Adipocyte (in vitro differentiated cells): ENCODE measurements at regions not wholly inside any gene's neighbourhood (a gene's known extent, or its start where the extent isn't known, plus 50 kb on each side); places are given as distances from the start of the nearest gene placed in this dataset.

Experiments used
- DNase-seq: peaks from one replicate; pipeline ENCODE4 v3.0.0-alpha.2; 2015; ENCODE audit warnings: low read depth
- H3K27me3 ChIP-seq: replicated peaks from 2 replicates; pipeline ENCODE4 v1.7.0; 2013; ENCODE audit warnings: mild to moderate bottlenecking, low read length, moderate library complexity; ENCODE audit not compliant: control insufficient read depth, insufficient read depth
- H3K36me3 ChIP-seq: 2 replicates; pipeline ENCODE4 v1.7.0; 2013; ENCODE audit warnings: low read length, mild to moderate bottlenecking, moderate library complexity; ENCODE audit not compliant: control insufficient read depth, insufficient read depth, severe bottlenecking
- H3K4me1 ChIP-seq: 2 replicates; pipeline ENCODE4 v1.7.0; 2013; ENCODE audit warnings: mild to moderate bottlenecking, low read length, moderate library complexity; ENCODE audit not compliant: control insufficient read depth, insufficient read depth
- H3K4me3 ChIP-seq: 2 replicates; pipeline ENCODE4 v1.7.0; 2013; ENCODE audit warnings: mild to moderate bottlenecking, low read length, moderate library complexity
- H3K9ac ChIP-seq: 2 replicates; pipeline ENCODE4 v1.7.0; 2013; ENCODE audit warnings: mild to moderate bottlenecking, low read length, moderate library complexity
- H3K9me3 ChIP-seq: 2 replicates; pipeline ENCODE4 v1.7.0; 2013; ENCODE audit warnings: mild to moderate bottlenecking, low read length, moderate library complexity; ENCODE audit not compliant: control insufficient read depth

DNA sequence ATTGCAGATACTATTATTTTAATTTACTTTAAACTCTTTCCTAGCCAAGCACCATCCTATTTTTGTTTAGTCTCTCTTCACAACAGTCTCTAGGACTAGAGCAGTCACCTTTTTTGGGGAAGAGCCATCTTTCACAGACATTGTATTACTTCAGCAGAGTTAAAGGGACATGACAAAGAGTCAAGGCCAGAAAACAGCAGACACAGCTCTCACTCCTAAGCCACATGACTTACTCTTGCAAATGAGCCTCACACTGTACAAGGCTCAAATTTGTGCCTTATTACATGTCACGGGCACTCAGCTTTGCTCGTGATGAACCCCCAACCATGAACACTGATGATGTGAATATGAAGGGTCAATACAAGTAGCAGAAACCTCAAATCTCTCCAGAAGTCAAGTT is 104.3 kb downstream of the ZNF608 start:
- H3K27me3 ChIP-seq: no peaks in the 10 kb centered on the region
- H3K4me3 ChIP-seq: no peak overlapping the region
- no peak for DNase-seq
- H3K36me3 ChIP-seq: peaks cover 38% of the 10 kb centered on the region
- no peaks in the 10 kb centered on the region for H3K4me1 ChIP-seq
- no peak overlapping the region for H3K9ac ChIP-seq
- no peaks in the 10 kb centered on the region for H3K9me3 ChIP-seq

GRCh38 chr5:124641154-124641792 is 105.2 kb downstream of the ZNF608 start:
- H3K4me1 ChIP-seq: no peaks in the 10 kb centered on the region
- H3K27me3 ChIP-seq: no peaks in the 10 kb centered on the region
- H3K9me3 ChIP-seq: no peaks in the 10 kb centered on the region
- no peak overlapping the region for H3K4me3 ChIP-seq
- H3K36me3 ChIP-seq: peaks cover 34% of the 10 kb centered on the region
- DNase-seq: no peak
- no peak overlapping the region for H3K9ac ChIP-seq

- no peak for DNase-seq
- no peaks in the 10 kb centered on the region for H3K27me3 ChIP-seq
- H3K36me3 ChIP-seq: peaks cover 33% of the 10 kb centered on the region
Measured at GRCh38 chr5:124639095-124639665, 107.3 kb downstream of the ZNF608 start.

GRCh38 chr5:124637011-124637410 is 109.4 kb downstream of the ZNF608 start:
- DNase-seq: no peak
- Histone ChIP-seq H3K36me3 (peaks cover 22% of the 10 kb centered on the region), H3K4me1 (peaks cover 17% of the 10 kb centered on the region), H3K27me3 (no peaks in the 10 kb centered on the region), H3K9ac (no peak overlapping the region), H3K4me3 (no peak overlapping the region), H3K9me3 (no peaks in the 10 kb centered on the region)

More at GRCh38 chr5:124639095-124639665, 107.3 kb downstream of the ZNF608 start:
- Histone ChIP-seq H3K4me3 (no peak overlapping the region), H3K9me3 (no peaks in the 10 kb centered on the region), H3K9ac (no peak overlapping the region), H3K4me1 (peaks cover 13% of the 10 kb centered on the region)

DNA sequence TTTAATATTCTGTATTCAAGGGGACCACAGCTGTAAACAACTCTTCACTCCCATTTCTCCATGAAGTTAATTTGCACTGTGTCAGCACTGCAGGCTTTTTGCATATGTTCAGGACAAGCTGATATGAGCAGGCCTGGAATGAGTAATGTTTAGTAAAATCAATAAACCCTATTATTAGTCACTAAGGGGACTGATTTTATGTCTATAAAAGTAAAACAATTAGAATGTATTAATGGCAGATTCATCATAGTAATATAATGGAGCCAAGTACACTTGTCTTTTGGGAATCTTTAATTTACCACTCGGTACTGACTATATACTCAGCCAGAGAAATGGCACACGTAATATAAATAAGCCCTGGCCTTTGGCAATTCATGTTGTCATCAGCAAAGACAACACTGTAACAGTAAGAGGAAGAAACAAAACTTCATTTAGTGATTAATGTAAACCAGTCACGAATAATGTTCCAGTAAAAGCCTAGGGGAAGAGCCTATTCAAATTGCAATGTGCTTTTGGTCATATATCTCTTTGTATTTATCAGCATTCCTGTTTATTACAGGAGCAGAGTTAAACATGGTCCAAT is 111.6 kb downstream of the ZNF608 start:
- DNase-seq: peak; percentile 24
- Histone ChIP-seq H3K36me3 (peaks cover 10% of the 10 kb centered on the region), H3K27me3 (no peaks in the 10 kb centered on the region), H3K4me3 (no peak overlapping the region), H3K4me1 (peaks cover 25% of the 10 kb centered on the region), H3K9me3 (no peaks in the 10 kb centered on the region), H3K9ac (no peak overlapping the region)

GRCh38 chr5:124634228-124634739 is 112.2 kb downstream of the ZNF608 start:
- no peak overlapping the region for H3K4me3 ChIP-seq
- peak; percentile 67 for DNase-seq
- no peaks in the 10 kb centered on the region for H3K9me3 ChIP-seq
- peaks cover 30% of the 10 kb centered on the region for H3K4me1 ChIP-seq
- H3K9ac ChIP-seq: no peak overlapping the region
- H3K27me3 ChIP-seq: no peaks in the 10 kb centered on the region
- peaks cover 9% of the 10 kb centered on the region for H3K36me3 ChIP-seq

- Histone ChIP-seq H3K36me3 (peaks cover 4% of the 10 kb centered on the region), H3K9ac (no peak overlapping the region), H3K4me1 (peaks cover 38% of the 10 kb centered on the region), H3K27me3 (no peaks in the 10 kb centered on the region), H3K4me3 (no peak overlapping the region), H3K9me3 (no peaks in the 10 kb centered on the region)
- DNase-seq: no peak
Measured at GRCh38 chr5:124633209-124633608, 113.2 kb downstream of the ZNF608 start.

DNA sequence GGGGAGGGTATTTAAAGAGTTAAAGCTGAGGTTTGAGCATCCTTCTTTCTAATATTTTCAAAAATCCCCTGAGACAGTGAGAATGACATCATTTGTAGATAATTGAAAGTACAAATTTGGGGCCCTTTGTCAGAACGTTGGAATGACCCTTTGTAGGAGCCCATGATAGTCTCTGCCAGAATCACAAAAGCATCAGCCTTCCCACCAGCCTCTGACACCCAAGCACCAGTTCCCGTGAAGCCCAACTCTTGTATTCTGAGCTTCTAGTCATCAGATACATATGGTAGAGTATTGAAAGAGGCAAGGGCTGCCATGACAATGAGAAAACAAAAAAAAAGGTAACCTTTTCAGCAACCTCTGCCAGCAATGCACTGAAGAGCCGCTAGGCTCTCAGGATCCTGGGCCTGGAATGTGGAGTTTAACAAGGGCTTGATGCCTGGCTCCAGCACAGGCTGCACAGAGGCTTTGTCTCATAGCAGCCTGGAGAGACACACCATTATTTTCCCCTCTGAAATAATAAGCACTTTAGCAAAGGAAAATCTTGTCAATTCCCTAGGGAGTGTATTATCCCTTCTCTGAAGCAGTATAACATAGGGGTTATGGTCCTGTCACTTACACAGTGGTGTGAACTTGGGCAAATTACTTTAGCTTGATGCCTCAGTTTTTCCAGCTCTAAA is 114.4 kb downstream of the ZNF608 start:
- Histone ChIP-seq H3K4me3 (no peak overlapping the region), H3K36me3 (no peaks in the 10 kb centered on the region), H3K9me3 (no peaks in the 10 kb centered on the region), H3K4me1 (peaks cover 38% of the 10 kb centered on the region), H3K27me3 (no peaks in the 10 kb centered on the region), H3K9ac (no peak overlapping the region)
- DNase-seq: no peak

- no peaks in the 10 kb centered on the region for H3K27me3 ChIP-seq
- peaks cover 38% of the 10 kb centered on the region for H3K4me1 ChIP-seq
- H3K9ac ChIP-seq: no peak overlapping the region
- H3K9me3 ChIP-seq: no peaks in the 10 kb centered on the region
- no peak overlapping the region for H3K4me3 ChIP-seq
- DNase-seq: no peak
- H3K36me3 ChIP-seq: no peaks in the 10 kb centered on the region
Measured at GRCh38 chr5:124630767-124631704, 115.4 kb downstream of the ZNF608 start.

DNA sequence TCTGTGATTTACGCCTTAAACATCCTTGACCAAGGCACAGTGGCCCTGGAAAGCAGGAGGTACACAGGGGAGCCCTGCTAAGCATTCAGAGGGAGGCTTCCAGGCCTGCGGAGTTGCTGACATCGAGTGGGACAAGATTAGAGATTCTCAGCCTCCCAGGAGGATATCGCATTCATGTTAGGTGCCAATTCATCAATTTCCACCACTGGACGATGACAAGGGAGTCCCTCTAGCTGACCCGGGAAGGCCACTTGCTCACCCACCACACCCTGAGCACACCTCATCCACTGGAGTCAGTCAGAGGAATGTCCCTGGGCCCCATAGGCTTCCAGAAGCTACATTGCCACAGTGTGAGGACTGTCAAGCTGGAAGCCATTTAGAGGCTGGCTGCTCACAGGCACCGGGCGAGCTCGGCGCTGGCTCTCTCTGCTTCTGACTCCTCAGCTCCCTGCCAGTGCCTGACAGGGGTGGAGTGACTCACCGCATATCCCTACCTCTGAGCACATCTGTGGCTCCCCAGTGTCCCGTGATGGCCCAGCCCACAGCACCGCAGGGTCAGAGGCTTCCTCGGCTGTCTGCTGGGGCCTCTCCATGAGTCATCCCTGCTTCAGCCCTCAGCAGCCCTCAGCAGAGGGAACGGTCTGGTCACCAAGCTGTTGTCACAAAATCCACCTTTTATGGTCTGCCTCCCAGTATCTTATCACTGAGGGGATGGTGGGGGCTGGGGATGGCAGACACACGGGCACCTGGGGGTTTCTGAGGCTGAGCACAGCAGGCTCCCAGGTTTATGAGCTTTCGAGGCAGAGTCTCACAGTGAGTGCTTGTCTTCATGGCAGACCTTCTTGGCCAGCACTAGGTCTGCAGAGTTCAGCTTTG is 117.5 kb downstream of the ZNF608 start:
- Histone ChIP-seq H3K9me3 (no peaks in the 10 kb centered on the region), H3K4me1 (peaks cover 23% of the 10 kb centered on the region), H3K4me3 (peak overlapping the region; percentile 6), H3K27me3 (no peaks in the 10 kb centered on the region), H3K36me3 (no peaks in the 10 kb centered on the region), H3K9ac (peak overlapping the region; percentile 37)
- DNase-seq: peak; percentile 86
